GM03348 (cell line): ENCODE measurements at regions not wholly inside any gene's neighbourhood (a gene's known extent, or its start where the extent isn't known, plus 50 kb on each side); places are given as distances from the start of the nearest gene placed in this dataset.

ENCODE experiments used
- DNase-seq: peaks from one replicate; pipeline ENCODE4 v3.0.0; 2012; ENCODE audit warnings: low spot score

DNA sequence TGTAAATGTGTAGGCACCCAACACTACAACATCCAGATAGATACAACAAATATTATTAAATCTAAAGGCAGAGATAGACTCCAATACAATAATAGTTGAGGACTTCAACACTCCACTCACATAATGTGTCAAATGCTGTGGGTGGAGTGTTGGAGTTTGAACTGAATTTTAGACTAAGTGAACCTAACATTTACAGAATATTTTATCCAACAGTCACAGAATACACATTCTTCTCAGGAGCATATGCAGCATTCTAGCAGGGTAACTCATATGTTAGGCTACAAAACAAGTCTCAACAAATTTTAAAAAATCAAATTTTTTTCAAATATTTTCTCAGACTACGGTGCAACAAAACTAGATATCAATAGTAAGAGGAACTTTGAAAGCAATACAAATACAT is 648.7 kb upstream of the CDH18 start:
- DNase-seq: no peak

DNA sequence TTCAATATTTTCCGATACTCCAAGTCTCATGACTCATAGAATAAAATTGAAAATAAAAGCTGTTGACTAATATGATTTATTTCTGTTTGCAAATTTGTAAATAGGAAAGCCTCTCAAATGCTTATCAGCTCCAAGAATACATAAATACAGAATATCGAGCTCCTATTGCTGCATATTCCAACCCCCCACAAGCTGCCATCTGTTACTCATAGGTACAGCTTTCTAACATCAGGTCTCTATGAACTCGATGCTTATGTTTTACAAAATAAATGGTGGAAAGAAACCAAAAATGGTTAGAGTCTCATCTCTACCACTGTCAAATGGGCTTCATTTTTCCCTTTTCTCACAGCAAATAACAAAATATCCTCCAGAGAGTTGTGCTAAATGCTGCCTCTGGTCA is 631.6 kb upstream of the CDH18 start:
- no peak for DNase-seq

DNA sequence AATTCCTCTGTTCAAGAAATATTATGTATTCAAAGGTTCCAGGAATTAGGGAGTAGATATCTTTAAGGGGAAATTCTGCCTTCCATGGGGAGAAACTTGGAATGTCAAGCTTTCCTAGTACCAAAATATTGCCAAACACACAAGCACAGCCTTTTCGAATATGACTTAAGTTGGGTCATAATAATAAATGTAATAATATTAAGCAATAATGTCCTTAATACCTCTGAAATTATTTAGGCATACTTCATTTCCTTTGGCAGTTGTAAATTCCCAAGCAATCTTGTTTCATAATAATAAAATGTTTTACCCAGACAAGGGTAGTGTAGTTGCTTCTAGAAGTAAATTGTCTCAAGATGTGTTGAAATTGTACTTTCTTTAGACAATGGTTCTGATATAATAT is 630.3 kb upstream of the CDH18 start:
- no peak for DNase-seq

DNA sequence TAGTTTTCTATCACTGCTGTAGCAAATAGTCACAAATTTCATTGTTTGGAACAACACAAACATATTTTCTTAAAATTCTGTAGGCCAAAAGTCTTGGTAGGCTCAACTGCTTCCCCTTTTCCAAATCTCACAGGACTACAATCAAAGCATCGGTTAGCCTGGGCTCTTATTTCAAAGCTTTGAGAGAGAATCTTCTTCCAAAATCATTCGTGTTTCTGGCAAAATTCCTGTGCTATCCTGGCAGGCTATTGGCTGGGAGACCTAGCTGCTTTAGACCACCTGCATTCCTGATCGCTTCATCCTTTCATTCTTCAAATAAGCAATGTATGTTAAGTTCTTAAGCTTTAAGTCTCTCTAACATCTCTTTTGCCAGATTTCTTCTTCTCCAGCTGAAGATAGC is 629.8 kb upstream of the CDH18 start:
- no peak for DNase-seq

DNA sequence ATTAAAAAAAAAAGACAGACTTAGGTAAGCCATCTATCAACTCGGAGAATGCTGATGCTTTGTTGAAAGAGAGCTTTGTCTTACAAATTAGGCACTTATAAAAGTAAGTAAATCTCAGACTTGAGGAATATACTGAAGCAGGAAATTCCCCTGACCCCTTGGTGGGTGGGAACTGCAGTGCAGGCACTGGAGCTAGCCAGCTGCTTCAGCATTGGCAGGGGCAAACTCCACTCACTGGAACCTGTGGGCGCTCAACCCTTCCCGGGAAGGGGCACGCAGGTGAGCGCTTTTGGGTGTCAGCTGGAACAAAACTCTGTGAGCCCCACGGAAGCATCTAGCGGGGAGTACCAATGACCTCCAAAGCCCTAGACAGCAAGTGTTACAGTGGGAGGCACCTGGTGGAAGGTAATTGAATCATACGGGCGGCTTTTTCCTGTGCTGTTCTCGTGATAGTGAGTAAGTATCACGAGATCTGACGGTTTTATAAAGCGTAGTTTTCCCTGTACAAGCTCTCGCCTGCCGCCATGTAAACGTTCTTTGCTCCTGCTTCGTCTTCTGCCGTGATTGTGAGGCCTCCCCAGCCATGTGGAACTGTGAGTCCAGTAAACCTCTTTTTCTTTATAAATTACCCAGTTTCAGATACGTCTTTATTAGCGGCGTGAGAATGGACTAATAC is 628.0 kb upstream of the CDH18 start:
- no peak for DNase-seq

DNA sequence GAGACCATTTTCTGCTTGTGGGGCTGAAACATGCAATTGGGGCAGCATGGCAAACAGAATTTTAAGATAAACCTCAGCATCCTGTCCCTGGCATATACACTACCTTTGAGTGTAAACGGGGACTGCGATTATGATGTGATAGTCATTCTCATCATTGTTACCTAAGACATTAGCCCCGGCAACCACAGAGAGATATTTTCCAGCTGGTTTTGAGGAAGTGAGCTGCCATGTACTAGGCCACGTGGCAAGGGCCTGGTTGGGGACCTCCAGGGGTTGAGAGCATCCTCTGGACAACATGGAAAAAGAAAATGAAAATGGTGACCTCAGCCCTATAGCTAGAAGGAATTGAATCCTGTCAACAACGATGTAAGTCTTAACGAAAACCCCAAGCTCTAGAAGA is 623.6 kb upstream of the CDH18 start:
- DNase-seq: no peak

DNA sequence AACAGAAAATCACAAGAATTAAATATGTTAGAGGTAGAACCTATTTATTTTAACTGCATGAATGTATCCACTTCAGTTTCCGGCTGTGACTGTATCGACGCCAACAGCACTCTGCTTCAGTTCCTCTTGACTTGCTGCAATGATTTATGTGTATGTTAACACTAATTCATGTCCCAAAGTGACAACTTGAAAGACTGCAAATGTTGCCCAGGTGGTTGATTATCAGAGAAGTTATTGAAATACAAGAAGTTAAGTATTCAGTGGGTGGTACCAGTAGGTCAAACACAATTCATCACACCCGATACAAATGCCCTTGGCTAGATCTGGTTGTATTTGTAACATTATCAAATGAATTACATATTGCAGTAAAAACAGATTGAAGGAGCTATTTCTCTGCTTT is 622.7 kb upstream of the CDH18 start:
- DNase-seq: no peak

DNA sequence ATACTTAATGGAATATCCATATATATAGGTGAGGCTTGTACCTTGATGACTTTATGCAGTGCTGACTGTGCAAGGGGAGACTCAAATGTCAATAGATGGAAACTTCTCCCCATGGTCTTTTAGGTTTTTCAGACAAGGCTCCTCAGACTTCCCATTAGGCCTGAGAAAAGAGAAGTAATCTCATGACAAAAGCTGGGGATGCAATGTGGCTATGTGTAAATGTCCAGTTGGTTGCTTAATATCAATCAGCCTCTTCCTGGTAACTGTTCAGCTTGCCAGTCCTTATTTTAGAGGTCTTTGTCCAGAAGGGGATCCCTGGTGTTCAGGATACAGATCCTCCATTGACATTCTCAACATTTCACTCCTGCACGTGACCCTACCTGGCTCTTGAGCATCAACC is 621.1 kb upstream of the CDH18 start:
- no peak for DNase-seq

DNA sequence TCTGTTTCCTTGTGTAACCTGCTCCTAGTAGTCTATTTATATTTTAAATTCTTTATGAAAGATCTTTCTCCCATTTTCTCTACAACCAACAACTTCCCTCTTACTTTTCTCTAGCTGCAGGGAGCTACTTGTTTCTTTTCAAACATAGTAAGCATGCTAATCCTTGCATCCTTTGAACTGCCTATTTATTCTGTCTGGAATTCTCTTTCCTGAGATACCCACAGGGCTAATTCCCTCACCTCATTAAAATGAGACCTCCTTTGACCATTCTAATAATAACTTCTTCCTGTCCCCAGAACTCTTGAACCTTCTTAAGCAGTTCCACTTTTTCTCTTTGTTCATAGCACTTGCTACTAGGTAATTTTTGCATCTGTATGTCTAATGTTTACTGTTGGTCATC is 620.6 kb upstream of the CDH18 start:
- no peak for DNase-seq

DNA sequence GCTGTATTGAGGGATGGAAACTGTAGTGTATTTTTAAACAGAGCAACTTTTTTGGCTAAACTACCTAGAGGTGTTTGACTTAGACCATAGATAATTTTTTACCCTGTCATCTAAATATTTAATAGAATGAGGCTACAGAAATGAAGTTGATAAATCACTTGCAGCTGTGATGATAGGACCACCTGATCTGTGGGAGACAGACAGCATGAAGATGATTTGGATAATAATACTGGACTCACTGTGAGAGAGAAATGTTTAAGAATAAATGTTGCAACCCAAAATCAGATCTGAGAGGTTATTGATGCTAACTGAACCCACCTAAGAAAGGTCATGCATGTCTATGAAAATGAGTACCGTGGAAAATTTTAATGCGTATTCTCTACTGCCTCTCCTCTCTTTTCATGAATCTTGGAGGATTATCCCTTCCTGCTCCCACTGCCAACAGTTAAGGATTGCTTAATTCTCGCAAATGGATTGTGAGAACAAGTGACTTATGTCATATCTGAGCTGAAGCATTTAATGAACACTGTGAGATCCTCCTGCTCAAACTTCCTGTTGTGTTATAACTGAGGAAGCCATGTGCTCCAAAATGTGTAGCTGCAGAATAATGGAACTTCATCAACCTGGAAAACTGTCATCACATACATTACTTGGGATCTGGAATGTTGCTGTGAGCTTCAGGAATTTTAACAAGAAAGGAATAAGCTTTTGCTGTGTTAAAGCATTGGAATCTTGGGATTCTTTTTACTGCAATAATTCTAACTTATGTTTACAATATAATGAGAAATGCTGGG is 617.9 kb upstream of the CDH18 start:
- DNase-seq: no peak

DNA sequence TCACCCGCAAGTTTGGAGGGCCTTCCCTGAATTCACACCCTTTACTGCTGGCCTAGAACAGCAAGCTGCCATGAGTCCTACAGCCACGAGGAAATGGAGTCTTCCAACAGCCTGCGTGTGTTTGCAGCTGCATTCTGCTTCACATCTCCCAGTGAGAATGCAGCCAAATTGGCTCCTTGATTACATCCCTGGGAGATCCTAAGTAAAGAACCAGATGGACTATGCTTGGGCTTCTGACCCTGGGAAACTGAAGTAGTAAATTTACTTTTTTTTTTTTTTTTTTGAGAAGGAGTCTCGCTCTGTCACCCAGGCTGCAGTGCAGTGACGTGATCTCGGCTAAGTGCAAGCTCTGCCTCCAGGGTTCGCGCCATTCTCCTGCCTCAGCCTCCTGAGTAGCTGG is 617.0 kb upstream of the CDH18 start:
- no peak for DNase-seq

DNA sequence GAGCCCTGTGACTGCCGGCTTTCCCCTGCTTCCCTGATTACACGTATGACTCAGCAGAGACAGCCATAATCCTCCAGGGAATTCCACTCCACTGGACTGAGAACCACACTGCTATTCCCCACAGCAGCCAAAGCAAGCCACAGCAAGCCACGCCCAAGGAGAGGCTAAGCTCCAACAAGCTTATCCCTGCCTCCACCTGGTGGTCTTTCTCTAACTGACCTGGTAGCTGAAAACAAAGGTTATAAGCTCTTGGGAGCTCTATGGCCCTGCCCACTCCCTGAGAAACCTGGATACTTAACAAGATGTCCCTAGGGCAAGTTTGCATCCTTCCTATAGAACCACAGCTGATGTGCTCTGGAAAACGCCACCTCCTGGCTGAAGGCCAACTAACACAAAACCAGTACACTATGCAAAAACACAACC is 613.7 kb upstream of the CDH18 start:
- DNase-seq: peak; percentile 4

DNA sequence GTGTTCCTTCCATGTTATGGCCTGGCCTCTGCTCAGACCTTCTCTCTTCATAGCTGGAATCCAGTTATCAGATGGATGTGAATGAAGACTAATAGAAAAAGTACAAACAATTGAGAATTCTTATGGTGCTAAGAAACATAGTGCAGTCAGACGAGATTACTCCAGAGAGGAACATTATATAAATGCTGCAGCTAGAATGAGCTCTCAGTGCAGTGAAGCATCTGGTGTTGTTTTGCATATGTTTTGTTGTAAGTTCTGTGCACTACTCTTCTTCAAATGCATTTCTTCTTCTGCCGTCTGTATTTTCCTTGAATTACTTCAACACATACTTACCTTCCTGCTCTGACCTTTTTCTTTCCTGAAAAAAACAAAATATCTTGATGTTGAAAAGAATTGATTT is 602.4 kb upstream of the CDH18 start:
- DNase-seq: no peak

DNA sequence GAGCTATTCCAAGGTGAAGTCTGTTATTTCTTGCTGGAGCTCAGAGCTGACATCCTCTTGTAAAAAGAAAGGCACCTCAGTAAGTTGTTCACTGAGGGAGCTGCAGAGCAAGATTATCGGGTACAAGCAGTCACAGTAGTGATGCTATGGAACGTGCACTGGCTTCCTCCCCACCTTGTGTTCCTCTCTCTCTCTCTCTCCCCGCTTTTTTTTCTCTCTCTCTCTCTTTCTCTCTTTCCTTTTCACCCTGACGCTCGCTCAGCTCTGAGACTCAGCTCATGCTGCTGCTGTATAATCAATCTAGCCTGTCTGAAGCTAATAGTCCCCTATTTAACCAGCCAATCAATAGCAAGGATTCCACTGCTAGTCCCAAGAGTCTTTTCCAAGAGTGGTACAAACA is 587.6 kb upstream of the CDH18 start:
- DNase-seq: no peak

DNA sequence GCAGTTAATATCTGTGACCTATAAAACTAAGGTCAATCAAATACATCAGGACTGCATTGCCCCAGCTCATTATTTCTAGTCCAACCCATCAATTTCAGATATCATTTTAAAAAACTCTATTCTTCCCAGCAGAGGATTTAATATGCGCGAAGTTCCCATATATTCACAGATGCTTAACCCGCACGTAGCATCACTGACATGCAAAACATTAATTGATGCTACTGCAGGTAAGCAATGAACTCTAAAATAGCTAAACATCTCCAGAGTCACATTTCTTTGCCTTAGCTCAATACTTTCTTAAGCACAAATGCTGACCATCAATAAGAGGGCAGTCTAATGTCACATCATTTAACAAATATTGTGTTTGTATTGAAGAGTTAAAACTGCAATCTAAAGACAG is 586.6 kb upstream of the CDH18 start:
- DNase-seq: no peak

DNA sequence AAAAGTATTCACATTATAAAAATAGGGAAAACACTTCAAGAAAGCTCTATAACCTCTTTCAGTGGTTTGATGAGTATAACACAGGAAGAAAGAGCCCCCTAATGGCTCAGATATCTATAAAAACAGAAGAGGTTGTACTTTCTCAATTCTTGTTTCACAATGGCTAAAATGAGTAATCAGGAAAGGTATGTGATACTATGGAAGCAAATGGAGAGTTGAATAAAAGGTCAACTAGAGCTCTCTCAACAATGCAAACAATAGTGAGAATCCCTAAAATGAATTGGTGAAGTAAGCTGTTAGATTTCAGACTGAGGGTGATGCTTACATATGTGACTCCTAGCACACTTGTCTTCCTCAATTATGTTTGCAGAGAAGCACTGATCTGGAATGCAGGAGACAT is 584.6 kb upstream of the CDH18 start:
- peak; percentile 19 for DNase-seq

DNA sequence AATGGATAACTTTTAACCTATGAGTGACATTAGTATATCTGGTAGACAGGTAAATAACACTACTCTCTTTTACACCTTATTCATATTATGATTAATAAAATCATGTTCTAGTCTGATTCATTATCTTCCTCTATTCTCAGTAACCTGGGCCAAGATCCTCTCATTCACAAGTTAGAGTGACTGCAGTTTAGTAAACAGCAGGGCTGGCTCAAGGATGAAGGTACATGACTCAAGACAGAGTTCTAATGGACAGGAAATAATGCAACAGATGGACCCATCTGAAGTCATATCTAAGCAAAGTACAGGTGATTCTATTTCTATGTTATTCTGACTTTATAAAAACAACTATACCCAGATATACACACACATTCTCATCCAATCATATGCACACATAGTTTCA is 582.5 kb upstream of the CDH18 start:
- no peak for DNase-seq

DNA sequence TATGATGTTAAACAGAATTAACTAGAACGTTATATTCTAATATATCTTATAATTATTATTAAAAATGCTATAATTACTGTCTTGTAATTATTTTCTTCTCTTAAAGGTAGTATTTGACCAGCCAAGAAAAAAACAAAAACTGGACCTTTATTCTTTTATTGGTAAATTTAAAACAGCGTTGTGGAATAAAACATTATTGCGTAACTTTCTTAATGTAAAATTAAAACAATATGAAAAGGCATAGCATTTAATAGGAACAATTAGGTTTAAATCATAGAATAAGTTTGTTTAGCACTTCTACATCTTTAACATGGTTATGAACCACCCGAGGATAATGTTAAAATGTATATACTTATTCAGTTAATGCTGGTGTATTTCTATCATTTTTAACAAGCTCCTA is 574.5 kb upstream of the CDH18 start:
- DNase-seq: no peak

DNA sequence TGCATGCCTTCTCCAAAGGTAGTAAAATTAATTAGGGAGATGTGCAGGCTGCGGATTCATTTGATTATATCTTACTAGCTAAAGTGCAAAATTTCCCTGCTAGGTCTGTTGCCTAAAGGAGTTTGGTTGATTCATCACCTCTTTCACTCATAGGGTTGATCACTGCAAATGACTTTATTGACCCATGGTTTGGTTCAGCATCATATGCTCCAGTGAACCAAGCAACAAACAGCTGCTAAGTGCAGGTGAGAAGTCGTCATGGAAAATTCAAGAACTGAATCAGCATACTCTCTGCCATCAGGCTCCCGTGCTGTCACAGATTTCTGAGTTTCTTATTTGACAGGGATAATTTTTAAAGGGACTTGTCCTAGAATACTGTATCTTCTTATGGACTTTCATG is 571.8 kb upstream of the CDH18 start:
- DNase-seq: no peak

DNA sequence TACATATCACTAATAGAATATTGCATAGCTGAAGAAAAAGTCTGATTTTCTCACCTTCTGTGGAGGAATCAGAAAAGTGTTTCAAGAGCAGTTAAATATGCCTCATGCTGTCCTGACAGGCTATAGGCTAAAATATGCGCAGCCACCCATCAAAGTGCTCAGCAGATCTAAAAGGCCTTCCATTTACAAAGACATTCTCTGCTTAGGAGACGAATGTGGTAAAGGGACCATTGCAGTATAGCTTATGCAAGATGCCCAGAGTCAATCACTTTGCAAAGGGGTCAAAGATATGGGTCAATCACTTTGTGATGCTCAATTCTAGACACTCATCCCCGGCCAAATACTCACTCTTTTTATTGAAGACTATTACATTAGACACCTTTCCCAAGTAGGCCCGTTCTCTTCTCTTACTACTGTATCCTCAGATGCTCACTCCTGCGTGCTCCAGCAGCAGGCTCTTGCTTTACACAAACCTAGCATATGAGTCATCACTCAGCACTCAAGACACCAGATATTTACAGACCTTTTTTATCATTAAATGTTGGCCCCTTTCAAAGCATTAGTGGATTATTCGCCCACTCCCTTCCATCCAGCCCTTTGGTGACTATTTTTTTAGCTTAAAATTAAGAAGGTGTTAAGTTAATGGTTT is 568.2 kb upstream of the CDH18 start:
- no peak for DNase-seq

DNA sequence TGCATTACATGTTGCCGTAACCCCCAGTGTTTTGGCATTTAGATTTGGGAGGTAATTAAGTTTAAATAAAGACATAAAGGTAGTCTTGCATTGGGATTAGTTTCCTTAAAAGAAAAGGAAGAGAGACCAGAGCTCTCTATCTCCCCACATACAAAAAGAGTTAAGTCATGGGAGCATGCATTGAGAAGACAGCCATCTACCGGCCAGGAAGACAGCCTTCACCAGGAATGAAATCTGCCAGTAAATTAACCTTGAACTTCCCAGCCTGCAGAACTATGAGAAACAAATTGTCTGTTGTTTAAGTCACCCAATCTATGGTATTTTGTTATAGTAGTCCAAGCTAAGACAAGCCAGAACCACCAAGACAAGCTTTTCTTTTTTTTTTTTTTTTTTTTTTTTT is 567.0 kb upstream of the CDH18 start:
- no peak for DNase-seq

DNA sequence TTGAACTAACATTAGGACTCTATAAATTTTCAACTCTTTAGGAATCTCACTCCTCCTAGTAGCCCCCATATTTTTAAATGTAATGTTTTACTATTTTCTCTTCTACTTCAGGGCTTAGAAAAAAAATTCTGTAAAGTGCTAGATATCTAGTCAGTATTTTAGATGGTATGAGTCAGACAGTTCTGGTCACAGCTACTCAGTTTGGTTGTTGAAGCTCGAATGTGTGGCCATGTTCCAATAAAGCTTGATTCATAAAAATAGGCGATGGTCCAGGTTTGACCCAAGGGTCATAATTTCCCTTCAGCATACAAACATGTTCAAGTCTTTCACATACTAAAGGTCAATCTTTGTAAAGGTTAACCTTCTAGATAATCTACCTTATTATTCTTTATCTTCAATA is 566.0 kb upstream of the CDH18 start:
- DNase-seq: no peak

DNA sequence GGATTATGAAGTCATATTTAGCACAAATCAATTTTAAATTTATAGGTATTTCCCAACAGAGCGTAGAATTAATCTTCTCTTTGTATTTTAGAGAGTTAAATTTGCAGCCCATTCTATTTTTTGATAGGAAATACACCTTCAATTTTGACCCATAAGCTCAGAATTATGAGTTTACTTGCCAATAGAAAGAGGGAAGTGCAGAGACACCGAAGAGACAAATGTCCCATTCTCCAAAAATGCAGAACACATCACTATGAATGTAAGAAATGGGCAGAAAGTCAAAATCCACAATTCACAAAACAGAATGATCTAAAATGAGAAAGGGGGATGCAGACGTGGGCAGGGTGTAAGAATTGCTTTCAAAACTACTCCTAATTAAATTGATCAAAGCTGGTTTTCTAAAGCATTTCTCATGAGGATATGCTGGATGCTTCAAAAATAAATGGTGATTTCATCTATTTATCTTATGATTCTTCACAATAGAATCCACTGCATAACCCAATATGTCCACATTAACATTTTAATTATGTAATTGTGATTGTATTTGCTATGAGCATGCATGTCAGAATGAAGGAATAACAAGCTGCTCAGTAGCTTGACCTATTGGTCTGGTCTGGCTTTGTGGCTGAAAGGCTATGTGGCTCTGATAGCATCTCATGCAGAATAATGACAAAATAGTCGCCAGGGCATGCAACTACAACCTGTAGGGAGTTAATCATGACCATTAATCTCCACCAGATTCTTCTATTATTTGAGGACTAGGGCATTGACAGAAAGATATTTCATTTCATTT is 550.1 kb upstream of the CDH18 start:
- DNase-seq: no peak
